ENCODE measurements at regions not wholly inside any gene's neighbourhood (a gene's known extent, or its start where the extent isn't known, plus 50 kb on each side); places are given as distances from the start of the nearest gene placed in this dataset.

GRCh38 chr5:82894716-82895115 is 182.5 kb downstream of the TMEM167A start:
- no peak for TF ChIP-seq CTCF (IDR thresholded peaks at IDR 0.05; ENCODE audit: insufficient read depth, low read depth, low read length)
- TF ChIP-seq EZH2 (IDR thresholded peaks at IDR 0.05; ENCODE audit: insufficient read depth, low read length): no peak
